SK-N-SH (cell line): ENCODE measurements at regions not wholly inside any gene's neighbourhood (a gene's known extent, or its start where the extent isn't known, plus 50 kb on each side); places are given as distances from the start of the nearest gene placed in this dataset.

ENCODE experiments used
- CTCF ChIA-PET: fragments of 300-600, 350-600 bp; formaldehyde crosslinking; extraction: SDS; loops from one replicate; lab custom pipeline; 2021; lab: Yijun Ruan, JAX
- POLR2A ChIA-PET: fragments of 350-600 bp; sonication (Branson Sonifier 250); formaldehyde crosslinking; extraction: SDS; loops from one replicate; lab custom pipeline; 2020; ENCODE audit warnings: antibody characterized with exemption, inconsistent platforms; lab: Yijun Ruan, JAX
- DNase-seq: peaks from one replicate; pipeline ENCODE4 v3.0.0; 2012
- H2AFZ ChIP-seq: fragments of 200-600 bp; sonication (generic); 2 replicates; pipeline ENCODE4 v1.8.1; 2016; ENCODE audit warnings: antibody characterized with exemption, mild to moderate bottlenecking, low read depth
- H3F3A ChIP-seq: fragments of 200-600 bp; sonication (generic); replicated peaks from 2 replicates; pipeline ENCODE3; 2016; ENCODE audit warnings: antibody characterized with exemption, mild to moderate bottlenecking; ENCODE audit not compliant: insufficient read depth
- H3K27ac ChIP-seq, 2 experiments: fragments of 200-500 bp in 1 of 2; fragments of 200-600 bp in 1 of 2; sonication (Bioruptor generic) in 1 of 2; sonication (generic), shearing (Covaris generic) in 1 of 2; 2 replicates each; pipeline versions ENCODE4 v1.5.1 to v1.6.1; 2014 to 2016; ENCODE audit warnings: low read depth in 2 of 2, inconsistent platforms in 1 of 2, low read length in 1 of 2, mild to moderate bottlenecking in 1 of 2, mixed read lengths in 1 of 2
- H3K27me3 ChIP-seq: fragments of 200-600 bp; sonication (generic), shearing (Covaris generic); 2 replicates; pipeline ENCODE4 v1.6.1; 2016; ENCODE audit warnings: mixed run types; ENCODE audit not compliant: insufficient read depth
- H3K36me3 ChIP-seq, 2 experiments: fragments of 200-500 bp in 1 of 2; fragments of 200-600 bp in 1 of 2; sonication (Bioruptor generic) in 1 of 2; sonication (generic) in 1 of 2; replicated peaks in 1 of 2; 2 replicates each; pipeline versions ENCODE3 to v1.5.1; 2014 to 2016; ENCODE audit warnings: low read length in 1 of 2, mild to moderate bottlenecking in 1 of 2; ENCODE audit not compliant: insufficient read depth in 2 of 2, control insufficient read depth in 1 of 2
- H3K4me1 ChIP-seq, 2 experiments: fragments of 200-500 bp in 1 of 2; fragments of 200-600 bp in 1 of 2; sonication (Bioruptor generic) in 1 of 2; sonication (generic), shearing (Covaris generic) in 1 of 2; 2 replicates each; pipeline versions ENCODE4 v1.5.1 to v1.6.1; 2014 to 2016; ENCODE audit warnings: low read depth in 1 of 2, low read length in 1 of 2, mixed run types in 1 of 2; ENCODE audit not compliant: insufficient read depth in 2 of 2, control insufficient read depth in 1 of 2
- H3K4me2 ChIP-seq: fragments of 200-600 bp; sonication (generic), shearing (Covaris generic); 2 replicates; pipeline ENCODE4 v1.6.1; 2017; ENCODE audit warnings: mixed run types
- H3K4me3 ChIP-seq, 2 experiments: fragments of 200-500 bp in 1 of 2; fragments of 200-600 bp in 1 of 2; sonication (Bioruptor generic) in 1 of 2; sonication (generic), shearing (Covaris generic) in 1 of 2; 2 replicates each; pipeline versions ENCODE4 v1.5.1 to v1.8.1; 2014 to 2016; ENCODE audit warnings: low read depth in 2 of 2, inconsistent platforms in 1 of 2, low read length in 1 of 2, mild to moderate bottlenecking in 1 of 2, mixed read lengths in 1 of 2, moderate library complexity in 1 of 2
- H3K79me2 ChIP-seq: fragments of 200-600 bp; sonication (generic); 2 replicates; pipeline ENCODE4 v1.8.1; 2017; ENCODE audit warnings: mild to moderate bottlenecking; ENCODE audit not compliant: insufficient read depth
- H3K9ac ChIP-seq: fragments of 200-600 bp; sonication (generic); 2 replicates; pipeline ENCODE4 v1.6.1; 2017; ENCODE audit warnings: mixed run types
- H3K9me2 ChIP-seq: fragments of 200-600 bp; sonication (generic); 2 replicates; pipeline ENCODE4 v1.6.1; 2017; ENCODE audit warnings: mixed run types
- H3K9me3 ChIP-seq: fragments of 200-600 bp; sonication (generic); 2 replicates; pipeline ENCODE4 v1.6.1; 2017; ENCODE audit warnings: mixed run types, mild to moderate bottlenecking, moderate library complexity
- H4K20me1 ChIP-seq: fragments of 200-600 bp; sonication (generic); 2 replicates; pipeline ENCODE4 v1.6.1; 2017; ENCODE audit warnings: mild to moderate bottlenecking, mixed run types; ENCODE audit not compliant: insufficient read depth
- CHD2 ChIP-seq: fragments of 150-350 bp; IDR thresholded peaks from 2 replicates; pipeline ENCODE4 v1.6.1; 2018; ENCODE audit warnings: low read length; ENCODE audit not compliant: partially characterized antibody
- CTCF ChIP-seq: fragments of 200-600 bp; sonication (generic); IDR thresholded peaks from 2 replicates; pipeline ENCODE4 v1.6.1; 2017; ENCODE audit warnings: antibody characterized with exemption, mild to moderate bottlenecking, moderate library complexity
- ELF1 ChIP-seq: IDR thresholded peaks from 2 replicates; pipeline ENCODE4 v1.4.0; 2012
- EP300 ChIP-seq, 2 experiments: IDR thresholded peaks; 2 replicates each; pipeline versions ENCODE4 v1.4.0 to v1.6.1; 2012; ENCODE audit warnings: borderline replicate concordance in 1 of 2, low read depth in 1 of 2, low read length in 1 of 2
- EZH2phosphoT487 ChIP-seq: fragments of 200-600 bp; sonication (generic); IDR thresholded peaks from 2 replicates; pipeline ENCODE4 v1.6.1; 2017; ENCODE audit warnings: low read depth, mixed run types, mild to moderate bottlenecking, antibody characterized with exemption, moderate library complexity, borderline replicate concordance
- FOSL2 ChIP-seq: IDR thresholded peaks from 2 replicates; pipeline ENCODE4 v1.4.0; 2012; ENCODE audit warnings: low read depth, mild to moderate bottlenecking, moderate library complexity, borderline replicate concordance
- FOXJ3 ChIP-seq: sonication (generic); formaldehyde crosslinking; IDR thresholded peaks from 2 replicates; pipeline ENCODE4 v1.5.1; 2020; ENCODE audit warnings: mild to moderate bottlenecking, missing genetic modification reagents
- FOXM1 ChIP-seq: IDR thresholded peaks from 2 replicates; pipeline ENCODE4 v1.4.0; 2012; ENCODE audit warnings: low read depth, mild to moderate bottlenecking
- GATA2 ChIP-seq: sonication (generic); formaldehyde crosslinking; IDR thresholded peaks from 2 replicates; pipeline ENCODE4 v1.5.0; 2020; ENCODE audit warnings: mild to moderate bottlenecking, missing genetic modification reagents
- MAX ChIP-seq: IDR thresholded peaks from 2 replicates; pipeline ENCODE4 v1.4.0; 2012; ENCODE audit warnings: low read depth
- MEF2A ChIP-seq: IDR thresholded peaks from 2 replicates; pipeline ENCODE4 v1.4.0; 2012; ENCODE audit warnings: low read depth, borderline replicate concordance
- NRF1 ChIP-seq: IDR thresholded peaks from 2 replicates; pipeline ENCODE4 v1.6.1; 2012; ENCODE audit warnings: low read depth, mild to moderate bottlenecking, low read length
- RCOR1 ChIP-seq: fragments of 150-350 bp; IDR thresholded peaks from 2 replicates; pipeline ENCODE4 v1.6.1; 2017; ENCODE audit warnings: antibody characterized with exemption, low read length
- RFX5 ChIP-seq: IDR thresholded peaks from 2 replicates; pipeline ENCODE4 v1.6.1; 2012; ENCODE audit warnings: mild to moderate bottlenecking, improper control_type of control experiment, low read length
- RXRA ChIP-seq: IDR thresholded peaks from 2 replicates; pipeline ENCODE4 v1.4.0; 2012; ENCODE audit warnings: low read depth, mild to moderate bottlenecking, borderline replicate concordance
- TEAD4 ChIP-seq: IDR thresholded peaks from 2 replicates; pipeline ENCODE4 v1.4.0; 2012; ENCODE audit warnings: mild to moderate bottlenecking, borderline replicate concordance; ENCODE audit not compliant: insufficient read depth
- USF1 ChIP-seq: IDR thresholded peaks from 2 replicates; pipeline ENCODE4 v1.4.0; 2012; ENCODE audit warnings: low read depth, borderline replicate concordance
- YY1 ChIP-seq: IDR thresholded peaks from 2 replicates; pipeline ENCODE4 v1.4.0; 2012; ENCODE audit warnings: low read depth, mild to moderate bottlenecking
- ZBTB33 ChIP-seq: IDR thresholded peaks from 2 replicates; pipeline ENCODE4 v1.4.0; 2012; ENCODE audit warnings: low read depth, borderline replicate concordance
- WGBS: methylation state at CpG from one replicate; pipeline ENCODE4 v1.1.6; 2017; ENCODE audit warnings: low lambda C conversion rate; 5-methylcytosine and 5-hydroxymethylcytosine counted together

- TF ChIP-seq ZBTB33: no peak
- no peak for TF ChIP-seq FOSL2
- TF ChIP-seq NRF1: no peak
- TF ChIP-seq YY1: no peak
- no peak for TF ChIP-seq RFX5
- TF ChIP-seq FOXM1: no peak
- TF ChIP-seq FOXJ3: no peak
- TF ChIP-seq RXRA: no peak
- no peak for TF ChIP-seq MAX
These were observed 1580.3 kb downstream of the ARAP2 start (continued) for GRCh38 chr4:34664051-34664450.

- TF ChIP-seq GATA2 (CRISPR knock-in tag): no peak
- no peak for TF ChIP-seq CTCF
- no peak for TF ChIP-seq MAX
- TF ChIP-seq ZBTB33: no peak
- TF ChIP-seq EP300 (IDR thresholded peaks at IDR 0.05; ENCODE audit: borderline replicate concordance in 1 of 2, low read depth in 1 of 2, low read length in 1 of 2): no peak
- no peak for TF ChIP-seq TEAD4
- TF ChIP-seq ELF1: no peak
- TF ChIP-seq RCOR1: no peak
- TF ChIP-seq MEF2A: no peak
- TF ChIP-seq EZH2phosphoT487: no peak
- no peak for TF ChIP-seq USF1
- no peak for TF ChIP-seq CHD2
- no peaks in the 10 kb centered on the region for H3K9me2 ChIP-seq
- no peaks in the 10 kb centered on the region for H3K27me3 ChIP-seq
- no peak overlapping the region for H3K4me2 ChIP-seq
- peaks cover 4% of the 10 kb centered on the region; the same call in 1 of the 2 replicates for H3K9me3 ChIP-seq
- no peaks in the 10 kb centered on the region for H3K79me2 ChIP-seq
- ChIA-PET POLR2A (no interaction called here), CTCF (no interaction called here)
- H3K9ac ChIP-seq: no peak overlapping the region
- 3% methylated on average over 1 of the region's 1 CpG for WGBS
- no peaks in the 10 kb centered on the region for H3F3A ChIP-seq
- H4K20me1 ChIP-seq: no peaks in the 10 kb centered on the region
- no peak for DNase-seq
- H3K4me3 ChIP-seq: no peak overlapping the region
- H3K4me1 ChIP-seq: no peaks in the 10 kb centered on the region
- H3K27ac ChIP-seq: no peak overlapping the region
- H3K36me3 ChIP-seq: no peaks in the 10 kb centered on the region
- H2AFZ ChIP-seq: no peak overlapping the region
These were observed 1567.9 kb downstream of the ARAP2 start for GRCh38 chr4:34676400-34676799.
